Heart left ventricle (tissue), 16 donors: ENCODE measurements at regions not wholly inside any gene's neighbourhood (a gene's known extent, or its start where the extent isn't known, plus 50 kb on each side); places are given as distances from the start of the nearest gene placed in this dataset.

ENCODE experiments used
- ATAC-seq, 4 donors: fragments of 200-7000 bp; cut with Tn5 transposase; one replicate each; pipeline ENCODE4 v1.9.1; 2020 to 2022; ENCODE audit warnings: moderate library complexity in 4 of 4, mild to moderate bottlenecking in 3 of 4, moderate number of reproducible peaks in 1 of 4
- DNase-seq, 5 donors: peaks; one replicate each; pipeline ENCODE4 v3.0.0-alpha.2; 2020
- H3K27ac ChIP-seq, 12 donors: fragments of 200-600 bp; sonication (generic) in 4 of 12; one replicate each; pipeline versions ENCODE4 v1.5.0 to v1.8.0; 2016 to 2022; ENCODE audit warnings: mild to moderate bottlenecking in 2 of 12
- H3K27me3 ChIP-seq, 9 donors: fragments of 200-600 bp; sonication (generic) in 2 of 9; one replicate each; pipeline versions ENCODE4 v1.5.1 to v1.8.0; 2016 to 2022; ENCODE audit warnings: mild to moderate bottlenecking in 3 of 9
- H3K36me3 ChIP-seq, 9 donors: fragments of 200-600 bp; sonication (generic) in 2 of 9; one replicate each; pipeline versions ENCODE4 v1.5.0 to v1.8.0; 2018 to 2022; ENCODE audit warnings: mild to moderate bottlenecking in 2 of 9
- H3K4me1 ChIP-seq, 12 donors: fragments of 200-600 bp; sonication (generic) in 4 of 12; one replicate each; pipeline versions ENCODE4 v1.5.0 to v1.8.0; 2016 to 2022; ENCODE audit warnings: mild to moderate bottlenecking in 3 of 12
- H3K4me3 ChIP-seq, 12 donors: fragments of 200-600 bp; sonication (generic) in 4 of 12; one replicate each; pipeline versions ENCODE4 v1.5.0 to v1.8.0; 2017 to 2022; ENCODE audit warnings: mild to moderate bottlenecking in 9 of 12, moderate library complexity in 4 of 12
- H3K9me3 ChIP-seq, 12 donors: fragments of 200-600 bp; sonication (generic) in 4 of 12; one replicate each; pipeline versions ENCODE4 v1.5.0 to v1.8.0; 2016 to 2022; ENCODE audit warnings: mild to moderate bottlenecking in 1 of 12
- POLR2A ChIP-seq, 2 donors: fragments of 450-650 bp; IDR thresholded peaks; one replicate each; pipeline ENCODE4 v1.6.1; 2017; ENCODE audit warnings: antibody characterized with exemption in 2 of 2, mild to moderate bottlenecking in 2 of 2, moderate library complexity in 2 of 2
- WGBS, 4 donors: extraction: QIAGEN DNeasy Blood & Tissue Kit in 2 of 4; methylation state at CpG; one replicate each; pipeline versions ENCODE4 v1.1.5 to v1.1.7; 2013 to 2018; 5-methylcytosine and 5-hydroxymethylcytosine counted together
- intact Hi-C, 10 donors: fragments of 100-400 bp; cut with DNase I; formaldehyde crosslinking; loops; one replicate each; pipeline versions ENCODE4 v1.11.1 to v1.14.2; 2022
- TF ChIP-seq, protein P1 (sequence below), 12 donors: fragments of 200-600 bp; sonication (generic) in 4 of 12; IDR thresholded peaks; one replicate each; pipeline versions ENCODE4 v1.5.0 to v1.8.0; 2018 to 2022; ENCODE audit warnings: antibody characterized with exemption in 12 of 12, mild to moderate bottlenecking in 5 of 12
- donor health status: ischemic (EF 13 %, LVEDD 7.1; RV severe dilation, severe dysfunction).
- donor health status: healthy with polysubstance abuse.
- donor health status: DM: no; HTN: yes; CAD: no.
- donor health status: DM: no; HTN: no; CAD: no.
- donor health status: ischemic (EF 25% LVEDD 6.9; RV normal size, moderate dysfunction).
- donor health status: ischemic (EF 25% LVEDD 5.7; RV mildly dilated, moderate dysfunction).
- donor health status: healthy.
- donor health status: DM: yes; HTN: yes; CAD: no.
- donor health status: ischemic (EF 35%, LVEDD 5.7; RV mildly dilated, moderate dysfunction).
- donor health status: nonischemic (EF 11% LVEDD 7.7; RV severe dilation, severe dysfunction).
- donor health status: DM: yes; HTN: yes; CAD: no.
- donor health status: PGD.
- donor health status: ischemic (EF 29% LVEDD 5.4; RV normal size, mild dysfunction).
- donor health status: nonischemic (EF 23%, LVEDD 6.1; RV moderate dilation, normal function).

DNA sequence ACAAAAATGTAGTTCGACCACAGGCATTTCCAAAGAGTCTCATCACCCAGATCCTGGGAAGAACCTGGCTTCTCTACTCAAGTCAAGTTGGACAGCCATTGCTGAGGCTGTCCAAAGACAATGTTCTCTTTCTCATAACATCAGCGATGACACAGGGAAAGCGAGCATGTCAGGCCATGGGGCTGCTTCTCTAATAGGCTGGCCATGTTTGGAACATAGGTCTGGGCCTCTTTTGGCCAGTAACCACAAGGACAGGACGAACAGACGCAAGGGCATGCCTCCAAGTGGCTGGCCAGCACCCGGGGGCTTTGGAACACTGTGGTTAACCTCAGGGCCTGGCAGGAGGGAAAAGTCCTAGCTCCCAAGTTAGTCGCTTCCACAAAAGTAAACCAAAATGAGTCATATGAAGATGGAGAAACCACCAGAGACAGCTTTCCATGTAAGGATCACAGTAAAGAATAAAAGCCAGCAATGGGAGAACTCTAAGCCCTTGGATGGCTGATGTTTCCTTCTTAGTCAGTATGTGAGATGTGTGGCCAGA is 80.6 kb upstream of the SLC44A3 start:
- 66 to 73% (median 72%) methylated on average over 6 to 7 of the region's 7 CpGs for WGBS, 4 donors
- Histone ChIP-seq H3K27ac (peak overlapping the region in 1 of 12 donors; percentile 9), H3K4me1 (peaks cover 0 to 52% (median 10%) of the 10 kb centered on the region in 12 donors), H3K36me3 (no peaks in the 10 kb centered on the region), H3K4me3 (no peak overlapping the region), H3K9me3 (no peaks in the 10 kb centered on the region), H3K27me3 (no peaks in the 10 kb centered on the region)
- intact Hi-C loops: no loop called here
- peak; percentile 23 to 74 (median 38) for ATAC-seq
- TF ChIP-seq, protein P1, sequence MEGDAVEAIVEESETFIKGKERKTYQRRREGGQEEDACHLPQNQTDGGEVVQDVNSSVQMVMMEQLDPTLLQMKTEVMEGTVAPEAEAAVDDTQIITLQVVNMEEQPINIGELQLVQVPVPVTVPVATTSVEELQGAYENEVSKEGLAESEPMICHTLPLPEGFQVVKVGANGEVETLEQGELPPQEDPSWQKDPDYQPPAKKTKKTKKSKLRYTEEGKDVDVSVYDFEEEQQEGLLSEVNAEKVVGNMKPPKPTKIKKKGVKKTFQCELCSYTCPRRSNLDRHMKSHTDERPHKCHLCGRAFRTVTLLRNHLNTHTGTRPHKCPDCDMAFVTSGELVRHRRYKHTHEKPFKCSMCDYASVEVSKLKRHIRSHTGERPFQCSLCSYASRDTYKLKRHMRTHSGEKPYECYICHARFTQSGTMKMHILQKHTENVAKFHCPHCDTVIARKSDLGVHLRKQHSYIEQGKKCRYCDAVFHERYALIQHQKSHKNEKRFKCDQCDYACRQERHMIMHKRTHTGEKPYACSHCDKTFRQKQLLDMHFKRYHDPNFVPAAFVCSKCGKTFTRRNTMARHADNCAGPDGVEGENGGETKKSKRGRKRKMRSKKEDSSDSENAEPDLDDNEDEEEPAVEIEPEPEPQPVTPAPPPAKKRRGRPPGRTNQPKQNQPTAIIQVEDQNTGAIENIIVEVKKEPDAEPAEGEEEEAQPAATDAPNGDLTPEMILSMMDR (IDR thresholded peaks at IDR 0.05): no peak
- no peak for TF ChIP-seq POLR2A (IDR thresholded peaks at IDR 0.05)
- no peak for DNase-seq

DNA sequence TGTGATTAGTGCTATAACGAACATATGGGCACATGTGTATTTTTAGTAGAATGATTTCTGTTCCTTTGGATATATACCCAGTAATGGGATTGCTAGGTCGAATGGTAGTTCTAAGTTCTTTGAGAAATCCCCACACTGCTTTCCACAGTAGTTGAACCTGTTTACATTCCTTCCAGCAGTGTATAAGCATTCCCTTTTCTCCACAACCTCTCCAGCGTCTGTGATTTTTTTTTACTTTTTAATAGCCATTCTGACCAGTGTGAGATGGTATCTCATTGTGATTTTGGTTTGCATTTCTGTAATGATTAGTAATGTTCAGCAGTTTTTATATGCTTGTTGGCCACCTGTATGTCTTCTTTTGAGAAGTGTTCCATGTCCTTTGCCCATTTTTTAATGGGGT is 81.8 kb upstream of the SLC44A3 start:
- ATAC-seq: no peak
- intact Hi-C loops: no loop called here

DNA sequence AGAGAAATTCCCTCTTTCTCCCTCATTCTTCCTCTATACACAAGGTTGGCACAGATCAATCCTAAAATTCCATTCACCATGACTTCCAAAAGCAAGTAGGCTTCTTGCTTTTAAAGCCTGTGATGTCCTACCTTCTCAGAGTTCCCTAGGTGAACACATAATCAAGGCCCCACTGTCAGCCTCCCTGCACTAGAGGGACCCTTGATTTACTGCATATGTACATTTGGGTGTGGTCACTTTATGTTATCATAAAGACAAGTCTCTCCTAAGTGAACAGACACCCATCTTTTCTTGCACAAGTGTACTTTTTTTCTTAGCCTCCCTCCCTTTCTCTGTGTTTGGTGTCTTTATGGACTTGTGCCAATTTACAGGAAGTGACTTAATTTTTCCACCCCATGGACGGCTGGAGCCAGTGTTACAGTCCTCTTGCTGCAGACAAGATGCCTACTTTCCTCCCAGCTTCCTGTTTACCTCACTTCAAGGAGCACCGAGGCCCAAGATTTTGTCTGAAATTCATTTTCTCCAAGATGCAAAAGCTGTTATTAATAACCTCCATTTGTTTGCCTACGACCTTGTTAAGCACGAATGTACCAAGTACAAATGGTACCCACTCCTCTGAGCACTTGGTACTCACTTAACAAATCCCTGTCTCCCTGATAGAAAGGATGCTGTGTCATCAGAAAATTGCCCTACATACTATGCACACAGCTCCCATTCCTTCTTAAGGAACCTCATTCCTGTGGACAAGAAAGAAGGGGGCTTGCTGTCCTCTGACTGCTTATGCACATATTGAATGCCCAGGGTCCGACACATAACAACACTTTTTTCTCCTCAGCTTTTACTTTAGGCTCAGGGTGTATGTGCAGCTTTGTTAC is 82.8 kb upstream of the SLC44A3 start:
- TF ChIP-seq, protein P1 (IDR thresholded peaks at IDR 0.05): no peak
- no peak for TF ChIP-seq POLR2A (IDR thresholded peaks at IDR 0.05)
- Histone ChIP-seq H3K4me1 (peaks cover 0 to 51% (median 10%) of the 10 kb centered on the region in 12 donors), H3K36me3 (no peaks in the 10 kb centered on the region), H3K4me3 (no peak overlapping the region), H3K9me3 (no peaks in the 10 kb centered on the region), H3K27me3 (no peaks in the 10 kb centered on the region), H3K27ac (no peak overlapping the region)
- no peak for DNase-seq
- ATAC-seq: no peak
- WGBS, 4 donors: 46 to 61% (median 54%) methylated on average over 5 of the region's 5 CpGs
- intact Hi-C loops: no loop called here

More for the DNA sequence above, 81.8 kb upstream of the SLC44A3 start:
- TF ChIP-seq, protein P1 (IDR thresholded peaks at IDR 0.05): no peak
- no peak for TF ChIP-seq POLR2A (IDR thresholded peaks at IDR 0.05)
- peaks cover 0 to 52% (median 10%) of the 10 kb centered on the region in 12 donors for H3K4me1 ChIP-seq
- H3K27ac ChIP-seq: no peak overlapping the region
- 95 to 98% (median 97%) methylated on average over 3 of the region's 3 CpGs for WGBS, 4 donors
- DNase-seq: no peak
- no peaks in the 10 kb centered on the region for H3K9me3 ChIP-seq
- no peaks in the 10 kb centered on the region for H3K27me3 ChIP-seq
- H3K36me3 ChIP-seq: no peaks in the 10 kb centered on the region
- H3K4me3 ChIP-seq: no peak overlapping the region

DNA sequence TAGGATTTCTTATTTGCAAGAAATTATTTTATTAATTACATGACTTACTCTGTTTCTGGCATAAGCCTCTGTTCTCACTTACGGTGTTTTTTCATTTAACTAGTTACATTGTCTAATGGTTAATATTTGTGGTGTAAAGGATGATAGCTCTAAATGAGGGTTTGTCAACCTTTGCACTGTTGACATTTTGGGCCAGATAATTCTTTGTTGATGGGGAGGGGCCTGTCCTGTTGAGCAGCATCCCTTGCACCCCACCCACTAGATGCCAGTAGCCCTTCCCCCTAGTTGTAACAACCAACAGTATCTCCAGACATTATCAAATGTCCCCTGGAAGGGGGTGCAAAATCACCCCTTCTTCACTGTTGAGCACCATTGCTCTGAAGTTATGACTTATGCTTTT is 83.6 kb upstream of the SLC44A3 start:
- intact Hi-C loops: no loop called here
- DNase-seq: no peak
- WGBS, 4 donors: 92 to 99% (median 98%) methylated on average over 1 of the region's 1 CpG

More for the DNA sequence above, 83.6 kb upstream of the SLC44A3 start:
- peaks cover 0 to 43% (median 10%) of the 10 kb centered on the region in 12 donors for H3K4me1 ChIP-seq
- no peak for ATAC-seq
- H3K4me3 ChIP-seq: no peak overlapping the region
- no peaks in the 10 kb centered on the region for H3K9me3 ChIP-seq
- no peaks in the 10 kb centered on the region for H3K27me3 ChIP-seq
- H3K36me3 ChIP-seq: no peaks in the 10 kb centered on the region
- no peak overlapping the region for H3K27ac ChIP-seq
- TF ChIP-seq, protein P1 (IDR thresholded peaks at IDR 0.05): no peak
- TF ChIP-seq POLR2A (IDR thresholded peaks at IDR 0.05): no peak
